ENCODE measurements at regions not wholly inside any gene's neighbourhood (a gene's known extent, or its start where the extent isn't known, plus 50 kb on each side); places are given as distances from the start of the nearest gene placed in this dataset.

DNA sequence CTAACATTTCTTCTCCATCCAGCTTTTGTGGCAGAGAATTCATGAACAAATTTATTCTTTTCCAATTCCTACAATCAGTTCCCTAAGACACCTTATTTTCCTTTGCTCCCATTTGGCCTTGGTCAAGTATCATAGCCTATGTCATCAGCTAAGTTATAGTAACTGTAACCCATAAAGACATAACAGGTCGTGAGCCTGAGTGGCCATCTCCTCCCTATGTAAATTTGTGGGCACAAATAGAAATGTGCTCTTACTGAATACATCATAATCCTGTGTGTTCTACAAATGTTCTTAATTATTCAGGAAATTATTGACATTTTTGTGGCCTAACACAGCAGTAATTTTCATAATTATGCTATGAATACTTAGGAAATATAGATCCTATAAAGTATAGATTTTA, 108.9 kb upstream of the ZNF717 start:
- H3K36me3 ChIP-seq (replicated peaks in 1 of 2; ENCODE audit: control insufficient read depth in 1 of 2, insufficient read depth in 2 of 2, low read length in 1 of 2) = no peaks in the 10 kb centered on the region
- H3K9me2 ChIP-seq = no peaks in the 10 kb centered on the region
- no peak overlapping the region for H2AFZ ChIP-seq (ENCODE audit: low read depth)
- no peaks in the 10 kb centered on the region for H4K20me1 ChIP-seq (ENCODE audit: insufficient read depth)
- ChIA-PET CTCF (no interaction called here), POLR2A (no interaction called here)
- H3K27me3 ChIP-seq (ENCODE audit: insufficient read depth) = no peaks in the 10 kb centered on the region
- no peaks in the 10 kb centered on the region for H3K9me3 ChIP-seq
- 5% methylated on average over 1 of the region's 1 CpG for WGBS (ENCODE audit: low lambda C conversion rate)
- H3K4me2 ChIP-seq = no peak overlapping the region
- H3K4me3 ChIP-seq (ENCODE audit: low read depth in 2 of 2, low read length in 1 of 2) = no peak overlapping the region
- no peaks in the 10 kb centered on the region for H3K4me1 ChIP-seq (ENCODE audit: control insufficient read depth in 1 of 2, insufficient read depth in 2 of 2, low read depth in 1 of 2, low read length in 1 of 2)
- no peak for DNase-seq
- H3K79me2 ChIP-seq (ENCODE audit: insufficient read depth) = no peaks in the 10 kb centered on the region
- H3K27ac ChIP-seq (ENCODE audit: low read depth in 2 of 2, low read length in 1 of 2) = no peak overlapping the region
- no peak for TF ChIP-seq POLR2AphosphoS5 (IDR thresholded peaks at IDR 0.05; ENCODE audit: low read depth, low read length)
- TF ChIP-seq, protein P1, sequence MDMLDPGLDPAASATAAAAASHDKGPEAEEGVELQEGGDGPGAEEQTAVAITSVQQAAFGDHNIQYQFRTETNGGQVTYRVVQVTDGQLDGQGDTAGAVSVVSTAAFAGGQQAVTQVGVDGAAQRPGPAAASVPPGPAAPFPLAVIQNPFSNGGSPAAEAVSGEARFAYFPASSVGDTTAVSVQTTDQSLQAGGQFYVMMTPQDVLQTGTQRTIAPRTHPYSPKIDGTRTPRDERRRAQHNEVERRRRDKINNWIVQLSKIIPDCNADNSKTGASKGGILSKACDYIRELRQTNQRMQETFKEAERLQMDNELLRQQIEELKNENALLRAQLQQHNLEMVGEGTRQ (IDR thresholded peaks at IDR 0.05; ENCODE audit: borderline replicate concordance, low read depth, low read length) = no peak
- TF ChIP-seq RCOR1 (IDR thresholded peaks at IDR 0.05; ENCODE audit: low read length) = no peak
- no peak for TF ChIP-seq FOSL2 (IDR thresholded peaks at IDR 0.05; ENCODE audit: borderline replicate concordance, low read depth)
- TF ChIP-seq RAD21 (IDR thresholded peaks at IDR 0.05; ENCODE audit: low read length) = no peak
- no peak for TF ChIP-seq TCF12 (IDR thresholded peaks at IDR 0.05)
- TF ChIP-seq MXI1 (IDR thresholded peaks at IDR 0.05; ENCODE audit: low read depth, low read length) = no peak
- TF ChIP-seq, protein P2, sequence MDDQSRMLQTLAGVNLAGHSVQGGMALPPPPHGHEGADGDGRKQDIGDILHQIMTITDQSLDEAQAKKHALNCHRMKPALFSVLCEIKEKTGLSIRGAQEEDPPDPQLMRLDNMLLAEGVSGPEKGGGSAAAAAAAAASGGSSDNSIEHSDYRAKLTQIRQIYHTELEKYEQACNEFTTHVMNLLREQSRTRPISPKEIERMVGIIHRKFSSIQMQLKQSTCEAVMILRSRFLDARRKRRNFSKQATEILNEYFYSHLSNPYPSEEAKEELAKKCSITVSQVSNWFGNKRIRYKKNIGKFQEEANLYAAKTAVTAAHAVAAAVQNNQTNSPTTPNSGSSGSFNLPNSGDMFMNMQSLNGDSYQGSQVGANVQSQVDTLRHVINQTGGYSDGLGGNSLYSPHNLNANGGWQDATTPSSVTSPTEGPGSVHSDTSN (IDR thresholded peaks at IDR 0.05) = no peak
- no peak for TF ChIP-seq JUND (IDR thresholded peaks at IDR 0.05)
- TF ChIP-seq CHD2 (IDR thresholded peaks at IDR 0.05; ENCODE audit: low read length, partially characterized antibody) = no peak
- TF ChIP-seq RXRA (IDR thresholded peaks at IDR 0.05; ENCODE audit: borderline replicate concordance, low read depth) = no peak
- TF ChIP-seq TEAD4 (IDR thresholded peaks at IDR 0.05; ENCODE audit: borderline replicate concordance, insufficient read depth) = no peak
- TF ChIP-seq, protein P3, sequence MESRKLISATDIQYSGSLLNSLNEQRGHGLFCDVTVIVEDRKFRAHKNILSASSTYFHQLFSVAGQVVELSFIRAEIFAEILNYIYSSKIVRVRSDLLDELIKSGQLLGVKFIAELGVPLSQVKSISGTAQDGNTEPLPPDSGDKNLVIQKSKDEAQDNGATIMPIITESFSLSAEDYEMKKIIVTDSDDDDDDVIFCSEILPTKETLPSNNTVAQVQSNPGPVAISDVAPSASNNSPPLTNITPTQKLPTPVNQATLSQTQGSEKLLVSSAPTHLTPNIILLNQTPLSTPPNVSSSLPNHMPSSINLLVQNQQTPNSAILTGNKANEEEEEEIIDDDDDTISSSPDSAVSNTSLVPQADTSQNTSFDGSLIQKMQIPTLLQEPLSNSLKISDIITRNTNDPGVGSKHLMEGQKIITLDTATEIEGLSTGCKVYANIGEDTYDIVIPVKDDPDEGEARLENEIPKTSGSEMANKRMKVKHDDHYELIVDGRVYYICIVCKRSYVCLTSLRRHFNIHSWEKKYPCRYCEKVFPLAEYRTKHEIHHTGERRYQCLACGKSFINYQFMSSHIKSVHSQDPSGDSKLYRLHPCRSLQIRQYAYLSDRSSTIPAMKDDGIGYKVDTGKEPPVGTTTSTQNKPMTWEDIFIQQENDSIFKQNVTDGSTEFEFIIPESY (IDR thresholded peaks at IDR 0.05; ENCODE audit: borderline replicate concordance, low read depth) = no peak
- no peak for TF ChIP-seq TAF1 (IDR thresholded peaks at IDR 0.05; ENCODE audit: borderline replicate concordance, low read depth, low read length)
- TF ChIP-seq NFIC (IDR thresholded peaks at IDR 0.05; ENCODE audit: borderline replicate concordance) = no peak
- no peaks in the 10 kb centered on the region for H3F3A ChIP-seq (replicated peaks; ENCODE audit: insufficient read depth)
- H3K9ac ChIP-seq = no peak overlapping the region

DNA sequence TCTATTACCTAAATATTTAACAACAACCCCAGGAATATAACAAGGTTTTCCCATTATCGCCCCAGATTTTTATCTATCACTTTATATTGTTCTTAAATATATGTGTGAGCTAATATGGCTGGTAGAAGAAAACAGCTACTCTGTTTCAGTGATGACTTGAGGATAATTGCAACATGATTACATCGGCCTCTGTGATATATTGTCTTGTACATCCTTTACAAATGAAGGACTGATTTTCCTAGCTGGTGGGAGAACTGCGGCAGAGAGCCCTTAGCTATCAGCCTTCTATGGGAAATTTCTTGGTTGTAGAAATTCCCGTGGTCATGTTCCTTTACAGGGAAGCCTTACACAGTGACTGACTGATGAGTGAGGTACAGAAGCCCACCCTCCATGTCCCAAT, 110.9 kb upstream of the ZNF717 start:
- H3K27ac ChIP-seq (ENCODE audit: low read depth in 2 of 2, low read length in 1 of 2) = no peak overlapping the region
- H3K4me2 ChIP-seq = no peak overlapping the region
- ChIA-PET CTCF (no interaction called here), POLR2A (no interaction called here)
- no peak for DNase-seq
- H3K4me3 ChIP-seq (ENCODE audit: low read depth in 2 of 2, low read length in 1 of 2) = no peak overlapping the region
- no peaks in the 10 kb centered on the region for H3K4me1 ChIP-seq (ENCODE audit: control insufficient read depth in 1 of 2, insufficient read depth in 2 of 2, low read depth in 1 of 2, low read length in 1 of 2)
- H3K9me2 ChIP-seq = no peaks in the 10 kb centered on the region
- no peaks in the 10 kb centered on the region for H3F3A ChIP-seq (replicated peaks; ENCODE audit: insufficient read depth)
- no peak overlapping the region for H3K9ac ChIP-seq
- WGBS (ENCODE audit: low lambda C conversion rate) = 35% methylated on average over 4 of the region's 4 CpGs
- no peaks in the 10 kb centered on the region for H3K36me3 ChIP-seq (replicated peaks in 1 of 2; ENCODE audit: control insufficient read depth in 1 of 2, insufficient read depth in 2 of 2, low read length in 1 of 2)
- no peaks in the 10 kb centered on the region for H3K9me3 ChIP-seq
- H3K79me2 ChIP-seq (ENCODE audit: insufficient read depth) = no peaks in the 10 kb centered on the region
- H2AFZ ChIP-seq (ENCODE audit: low read depth) = no peak overlapping the region
- H3K27me3 ChIP-seq (ENCODE audit: insufficient read depth) = no peaks in the 10 kb centered on the region
- no peaks in the 10 kb centered on the region for H4K20me1 ChIP-seq (ENCODE audit: insufficient read depth)
- no peak for TF ChIP-seq EP300 (IDR thresholded peaks at IDR 0.05; ENCODE audit: borderline replicate concordance in 1 of 2, low read depth in 1 of 2, low read length in 1 of 2)
- TF ChIP-seq RAD21 (IDR thresholded peaks at IDR 0.05; ENCODE audit: low read length) = no peak
- no peak for TF ChIP-seq RXRA (IDR thresholded peaks at IDR 0.05; ENCODE audit: borderline replicate concordance, low read depth)
- TF ChIP-seq CHD2 (IDR thresholded peaks at IDR 0.05; ENCODE audit: low read length, partially characterized antibody) = no peak
- no peak for TF ChIP-seq FOSL2 (IDR thresholded peaks at IDR 0.05; ENCODE audit: borderline replicate concordance, low read depth)
- TF ChIP-seq JUND (IDR thresholded peaks at IDR 0.05) = no peak
- TF ChIP-seq GABPA (IDR thresholded peaks at IDR 0.05; ENCODE audit: low read depth) = no peak
- TF ChIP-seq YY1 (IDR thresholded peaks at IDR 0.05; ENCODE audit: low read depth) = no peak
- no peak for TF ChIP-seq RFX5 (IDR thresholded peaks at IDR 0.05; ENCODE audit: low read length)
- TF ChIP-seq MEF2A (IDR thresholded peaks at IDR 0.05; ENCODE audit: borderline replicate concordance, low read depth) = no peak
- no peak for TF ChIP-seq TAF1 (IDR thresholded peaks at IDR 0.05; ENCODE audit: borderline replicate concordance, low read depth, low read length)
- no peak for TF ChIP-seq ELF1 (IDR thresholded peaks at IDR 0.05)
- TF ChIP-seq FOXM1 (IDR thresholded peaks at IDR 0.05; ENCODE audit: low read depth) = no peak
- TF ChIP-seq, protein P4, sequence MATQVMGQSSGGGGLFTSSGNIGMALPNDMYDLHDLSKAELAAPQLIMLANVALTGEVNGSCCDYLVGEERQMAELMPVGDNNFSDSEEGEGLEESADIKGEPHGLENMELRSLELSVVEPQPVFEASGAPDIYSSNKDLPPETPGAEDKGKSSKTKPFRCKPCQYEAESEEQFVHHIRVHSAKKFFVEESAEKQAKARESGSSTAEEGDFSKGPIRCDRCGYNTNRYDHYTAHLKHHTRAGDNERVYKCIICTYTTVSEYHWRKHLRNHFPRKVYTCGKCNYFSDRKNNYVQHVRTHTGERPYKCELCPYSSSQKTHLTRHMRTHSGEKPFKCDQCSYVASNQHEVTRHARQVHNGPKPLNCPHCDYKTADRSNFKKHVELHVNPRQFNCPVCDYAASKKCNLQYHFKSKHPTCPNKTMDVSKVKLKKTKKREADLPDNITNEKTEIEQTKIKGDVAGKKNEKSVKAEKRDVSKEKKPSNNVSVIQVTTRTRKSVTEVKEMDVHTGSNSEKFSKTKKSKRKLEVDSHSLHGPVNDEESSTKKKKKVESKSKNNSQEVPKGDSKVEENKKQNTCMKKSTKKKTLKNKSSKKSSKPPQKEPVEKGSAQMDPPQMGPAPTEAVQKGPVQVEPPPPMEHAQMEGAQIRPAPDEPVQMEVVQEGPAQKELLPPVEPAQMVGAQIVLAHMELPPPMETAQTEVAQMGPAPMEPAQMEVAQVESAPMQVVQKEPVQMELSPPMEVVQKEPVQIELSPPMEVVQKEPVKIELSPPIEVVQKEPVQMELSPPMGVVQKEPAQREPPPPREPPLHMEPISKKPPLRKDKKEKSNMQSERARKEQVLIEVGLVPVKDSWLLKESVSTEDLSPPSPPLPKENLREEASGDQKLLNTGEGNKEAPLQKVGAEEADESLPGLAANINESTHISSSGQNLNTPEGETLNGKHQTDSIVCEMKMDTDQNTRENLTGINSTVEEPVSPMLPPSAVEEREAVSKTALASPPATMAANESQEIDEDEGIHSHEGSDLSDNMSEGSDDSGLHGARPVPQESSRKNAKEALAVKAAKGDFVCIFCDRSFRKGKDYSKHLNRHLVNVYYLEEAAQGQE (IDR thresholded peaks at IDR 0.05; ENCODE audit: low read depth, low read length) = no peak
